Vagina (tissue), 2 donors: ENCODE measurements at regions not wholly inside any gene's neighbourhood (a gene's known extent, or its start where the extent isn't known, plus 50 kb on each side); places are given as distances from the start of the nearest gene placed in this dataset.

Experiments
- DNase-seq, 2 donors: peaks; one replicate each; pipeline ENCODE4 v3.0.0-alpha.2; 2017; ENCODE audit errors: extremely low spot score in 2 of 2
- H3K27ac ChIP-seq: fragments of 200-600 bp; sonication (generic); one replicate; pipeline ENCODE4 v1.5.1; 2019
- H3K27me3 ChIP-seq: fragments of 200-600 bp; sonication (generic); one replicate; pipeline ENCODE4 v1.5.1; 2019
- H3K36me3 ChIP-seq, 2 donors: fragments of 200-600 bp; sonication (generic); one replicate each; pipeline ENCODE4 v1.5.1; 2017 to 2019
- H3K4me1 ChIP-seq: fragments of 200-600 bp; sonication (generic); one replicate; pipeline ENCODE4 v1.5.1; 2019
- H3K4me3 ChIP-seq, 2 donors: fragments of 200-600 bp; sonication (generic); 1 replicate in 1 of 2; 2 replicates in 1 of 2; pipeline ENCODE4 v1.5.1; 2016 to 2019
- H3K9me3 ChIP-seq: fragments of 200-600 bp; sonication (generic); one replicate; pipeline ENCODE4 v1.5.1; 2019
- POLR2A ChIP-seq, 2 donors: fragments of 450-650 bp; IDR thresholded peaks; one replicate each; pipeline ENCODE4 v1.6.1; 2017; ENCODE audit warnings: antibody characterized with exemption in 2 of 2, mild to moderate bottlenecking in 2 of 2, moderate library complexity in 2 of 2
- POLR2AphosphoS5 ChIP-seq, 2 donors: sonication (generic); formaldehyde crosslinking; IDR thresholded peaks; one replicate each; pipeline ENCODE4 v1.9.0; 2017; ENCODE audit warnings: antibody characterized with exemption in 2 of 2, mild to moderate bottlenecking in 2 of 2, low read depth in 1 of 2; ENCODE audit not compliant: insufficient read depth in 1 of 2
- intact Hi-C: fragments of 100-400 bp; cut with DNase I; formaldehyde crosslinking; loops from one replicate; pipeline ENCODE4 v1.15.1; 2023
- TF ChIP-seq, protein P1 (sequence below), 3 experiments: fragments of 450-650 bp in 2 of 3; fragments of 200-600 bp in 1 of 3; sonication (generic) in 1 of 3; IDR thresholded peaks; one replicate each; pipeline ENCODE4 v1.5.1; 2017 to 2019; ENCODE audit warnings: antibody characterized with exemption in 3 of 3, mild to moderate bottlenecking in 2 of 3, moderate library complexity in 2 of 3

DNA sequence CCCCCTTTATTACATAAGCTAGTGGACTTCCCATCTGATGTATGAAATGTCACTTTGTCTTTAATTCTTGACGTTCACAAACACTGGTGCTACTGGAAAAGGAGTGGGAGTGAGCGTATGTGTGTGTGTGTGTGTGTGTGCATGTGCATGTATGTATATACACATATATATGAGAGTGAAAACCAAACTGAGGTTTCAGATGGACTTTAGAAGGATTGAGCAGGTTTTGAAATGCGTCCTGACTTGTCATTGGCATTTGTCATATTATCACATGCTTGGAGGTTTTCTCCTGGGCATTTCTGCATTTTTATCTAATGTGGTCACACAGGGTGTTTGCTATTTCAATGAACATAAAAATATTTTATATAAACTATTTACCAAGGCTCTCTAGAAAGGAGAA is 1085.9 kb downstream of the BCL11B start:
- Histone ChIP-seq H3K4me1 (no peaks in the 10 kb centered on the region), H3K27me3 (no peaks in the 10 kb centered on the region), H3K9me3 (no peaks in the 10 kb centered on the region), H3K27ac (no peak overlapping the region), H3K36me3 (no peaks in the 10 kb centered on the region), H3K4me3 (no peak overlapping the region)
- intact Hi-C loops = no loop called here
- no peak for DNase-seq
- no peak for TF ChIP-seq POLR2AphosphoS5 (IDR thresholded peaks at IDR 0.05; ENCODE audit: insufficient read depth in 1 of 2, low read depth in 1 of 2)
- TF ChIP-seq, protein P1, sequence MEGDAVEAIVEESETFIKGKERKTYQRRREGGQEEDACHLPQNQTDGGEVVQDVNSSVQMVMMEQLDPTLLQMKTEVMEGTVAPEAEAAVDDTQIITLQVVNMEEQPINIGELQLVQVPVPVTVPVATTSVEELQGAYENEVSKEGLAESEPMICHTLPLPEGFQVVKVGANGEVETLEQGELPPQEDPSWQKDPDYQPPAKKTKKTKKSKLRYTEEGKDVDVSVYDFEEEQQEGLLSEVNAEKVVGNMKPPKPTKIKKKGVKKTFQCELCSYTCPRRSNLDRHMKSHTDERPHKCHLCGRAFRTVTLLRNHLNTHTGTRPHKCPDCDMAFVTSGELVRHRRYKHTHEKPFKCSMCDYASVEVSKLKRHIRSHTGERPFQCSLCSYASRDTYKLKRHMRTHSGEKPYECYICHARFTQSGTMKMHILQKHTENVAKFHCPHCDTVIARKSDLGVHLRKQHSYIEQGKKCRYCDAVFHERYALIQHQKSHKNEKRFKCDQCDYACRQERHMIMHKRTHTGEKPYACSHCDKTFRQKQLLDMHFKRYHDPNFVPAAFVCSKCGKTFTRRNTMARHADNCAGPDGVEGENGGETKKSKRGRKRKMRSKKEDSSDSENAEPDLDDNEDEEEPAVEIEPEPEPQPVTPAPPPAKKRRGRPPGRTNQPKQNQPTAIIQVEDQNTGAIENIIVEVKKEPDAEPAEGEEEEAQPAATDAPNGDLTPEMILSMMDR (IDR thresholded peaks at IDR 0.05) = no peak
- no peak for TF ChIP-seq POLR2A (IDR thresholded peaks at IDR 0.05)

DNA sequence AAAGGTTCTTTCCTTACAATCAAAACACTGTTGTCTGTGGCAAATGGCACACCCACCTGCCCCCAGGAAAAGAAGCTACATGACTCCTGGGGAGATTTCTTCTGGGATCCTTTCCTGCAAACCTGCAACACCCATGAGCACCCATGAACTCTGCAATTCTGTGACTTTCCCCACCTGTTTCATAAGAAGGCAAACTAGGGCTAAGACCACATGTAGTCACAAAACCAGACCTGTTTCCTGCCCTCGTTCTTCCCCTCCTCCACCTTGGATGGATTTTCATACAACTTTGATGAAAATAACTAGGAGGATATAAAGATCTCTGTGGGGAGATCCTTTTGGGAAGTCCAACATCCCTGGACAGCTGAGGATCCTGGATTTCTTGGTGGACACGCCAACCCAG is 1084.7 kb downstream of the BCL11B start:
- H3K36me3 ChIP-seq = no peaks in the 10 kb centered on the region
- no peak overlapping the region for H3K4me3 ChIP-seq
- no peak for TF ChIP-seq POLR2A (IDR thresholded peaks at IDR 0.05)
- TF ChIP-seq, protein P1 (IDR thresholded peaks at IDR 0.05) = no peak
- TF ChIP-seq POLR2AphosphoS5 (IDR thresholded peaks at IDR 0.05; ENCODE audit: insufficient read depth in 1 of 2, low read depth in 1 of 2) = no peak
- no peaks in the 10 kb centered on the region for H3K27me3 ChIP-seq
- H3K27ac ChIP-seq = no peak overlapping the region
- no peak for DNase-seq
- intact Hi-C loops = no loop called here
- no peaks in the 10 kb centered on the region for H3K9me3 ChIP-seq
- H3K4me1 ChIP-seq = no peaks in the 10 kb centered on the region

DNA sequence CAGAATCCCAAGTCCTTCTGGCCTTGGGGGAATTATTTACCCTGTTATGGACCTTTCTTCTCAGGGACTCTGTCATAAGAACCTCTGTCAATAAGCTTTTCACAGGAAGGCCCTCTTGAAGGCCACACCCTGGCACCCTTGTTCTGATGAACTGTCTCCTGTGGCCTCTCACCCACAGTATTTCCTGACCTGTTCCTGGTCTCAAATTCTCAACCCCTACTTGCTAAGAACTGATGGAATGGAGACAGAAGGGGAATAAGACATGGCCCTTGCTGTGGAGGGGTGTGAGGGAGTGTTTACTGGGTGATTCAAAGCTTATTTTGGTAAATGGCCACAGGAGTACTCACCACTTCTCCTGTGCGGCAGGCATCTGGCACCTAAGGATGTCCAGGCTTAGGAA is 1082.9 kb downstream of the BCL11B start:
- Histone ChIP-seq H3K4me3 (no peak overlapping the region), H3K9me3 (no peaks in the 10 kb centered on the region), H3K27me3 (no peaks in the 10 kb centered on the region), H3K36me3 (no peaks in the 10 kb centered on the region), H3K4me1 (no peaks in the 10 kb centered on the region), H3K27ac (no peak overlapping the region)
- intact Hi-C loops = no loop called here
- DNase-seq = no peak
- TF ChIP-seq POLR2A (IDR thresholded peaks at IDR 0.05) (no peak), POLR2AphosphoS5 (IDR thresholded peaks at IDR 0.05; ENCODE audit: insufficient read depth in 1 of 2, low read depth in 1 of 2) (no peak)
- TF ChIP-seq, protein P1 (IDR thresholded peaks at IDR 0.05) = no peak

DNA sequence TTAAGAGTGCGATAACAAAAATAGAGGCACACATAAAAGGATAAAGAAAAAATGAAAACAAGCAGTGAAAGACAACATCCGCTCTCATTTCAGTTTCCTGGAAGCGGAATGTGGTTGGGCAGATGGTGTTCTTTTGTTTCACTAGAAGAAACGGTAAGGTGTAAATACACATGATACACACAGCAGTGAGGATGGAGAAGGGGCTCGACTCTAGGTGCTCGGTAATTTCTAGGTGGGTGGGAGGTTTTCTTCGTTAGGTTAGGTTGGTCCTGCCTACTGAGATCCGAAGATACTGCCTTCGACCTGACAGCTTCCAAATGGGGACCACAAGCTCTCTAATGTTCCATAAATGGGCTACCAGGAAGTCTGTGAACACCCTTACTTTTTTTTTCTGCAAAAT is 1082.5 kb downstream of the BCL11B start:
- Histone ChIP-seq H3K4me3 (no peak overlapping the region), H3K27ac (no peak overlapping the region), H3K9me3 (no peaks in the 10 kb centered on the region), H3K36me3 (no peaks in the 10 kb centered on the region), H3K4me1 (no peaks in the 10 kb centered on the region), H3K27me3 (no peaks in the 10 kb centered on the region)
- TF ChIP-seq POLR2AphosphoS5 (IDR thresholded peaks at IDR 0.05; ENCODE audit: insufficient read depth in 1 of 2, low read depth in 1 of 2) (no peak), POLR2A (IDR thresholded peaks at IDR 0.05) (no peak)
- TF ChIP-seq, protein P1 (IDR thresholded peaks at IDR 0.05) = no peak
- no peak for DNase-seq
- intact Hi-C loops = no loop called here

DNA sequence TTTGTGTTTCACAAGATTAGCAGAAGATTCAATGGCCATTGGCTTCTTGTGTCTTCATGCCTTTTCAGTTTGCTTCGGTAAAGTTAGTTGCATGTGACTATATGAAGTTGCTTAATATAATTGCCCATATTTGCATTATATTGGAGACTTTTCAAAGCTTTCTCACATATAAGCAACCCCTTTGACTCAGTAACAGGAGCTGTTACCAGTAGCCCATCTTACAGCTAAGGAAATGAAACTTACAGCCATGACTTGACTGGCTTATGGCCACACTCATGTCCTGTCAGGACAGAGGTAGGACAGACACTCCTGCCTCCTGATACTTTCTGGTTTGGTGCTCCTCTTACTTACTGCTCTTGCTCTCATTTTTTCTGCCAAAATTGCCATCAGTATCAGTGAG is 1082.1 kb downstream of the BCL11B start:
- H3K4me3 ChIP-seq = no peak overlapping the region
- no peak overlapping the region for H3K27ac ChIP-seq
- H3K36me3 ChIP-seq = no peaks in the 10 kb centered on the region
- no peaks in the 10 kb centered on the region for H3K9me3 ChIP-seq
- TF ChIP-seq, protein P1 (IDR thresholded peaks at IDR 0.05) = no peak
- no peaks in the 10 kb centered on the region for H3K27me3 ChIP-seq
- intact Hi-C loops = no loop called here
- H3K4me1 ChIP-seq = no peaks in the 10 kb centered on the region
- no peak for DNase-seq
